Gastroesophageal sphincter (tissue), 4 donors: ENCODE measurements at regions not wholly inside any gene's neighbourhood (a gene's known extent, or its start where the extent isn't known, plus 50 kb on each side); places are given as distances from the start of the nearest gene placed in this dataset.

Experiments used
- ATAC-seq: fragments of 150-250 bp; one replicate; pipeline ENCODE4 v1.9.1; 2016; ENCODE audit warnings: mild to moderate bottlenecking, moderate library complexity
- H3K27ac ChIP-seq, 4 donors: fragments of 200-600 bp; sonication (generic) in 3 of 4; 1 replicate in 3 of 4; 2 replicates in 1 of 4; pipeline ENCODE4 v1.5.1; 2016 to 2019
- H3K27me3 ChIP-seq: fragments of 200-600 bp; sonication (generic); one replicate; pipeline ENCODE4 v1.5.1; 2019
- H3K36me3 ChIP-seq, 2 donors: fragments of 200-600 bp; sonication (generic); one replicate each; pipeline ENCODE4 v1.5.1; 2019; ENCODE audit warnings: control low read depth in 1 of 2
- H3K4me1 ChIP-seq, 3 donors: fragments of 200-600 bp; sonication (generic); 1 replicate in 2 of 3; 2 replicates in 1 of 3; pipeline ENCODE4 v1.5.1; 2016 to 2019; ENCODE audit warnings: control low read depth in 2 of 3
- H3K4me3 ChIP-seq, 2 donors: fragments of 200-600 bp; sonication (generic); one replicate each; pipeline ENCODE4 v1.5.1; 2019; ENCODE audit warnings: mild to moderate bottlenecking in 1 of 2, moderate library complexity in 1 of 2
- H3K9me3 ChIP-seq, 3 donors: fragments of 200-600 bp; sonication (generic); one replicate each; pipeline ENCODE4 v1.5.1; 2017 to 2019; ENCODE audit warnings: control low read depth in 2 of 3
- CTCF ChIP-seq, 4 experiments: fragments of 200-600 bp in 2 of 4; fragments of 450-650 bp in 2 of 4; sonication (generic) in 1 of 4; IDR thresholded peaks; one replicate each; pipeline ENCODE4 v1.5.1; 2017 to 2019; ENCODE audit warnings: antibody characterized with exemption in 4 of 4, mild to moderate bottlenecking in 2 of 4, moderate library complexity in 2 of 4
- EP300 ChIP-seq: sonication (generic); formaldehyde crosslinking; IDR thresholded peaks from one replicate; pipeline ENCODE4 v1.6.1; 2017; ENCODE audit warnings: antibody characterized with exemption, mild to moderate bottlenecking
- POLR2A ChIP-seq, 2 donors: fragments of 450-650 bp; IDR thresholded peaks; one replicate each; pipeline ENCODE4 v1.6.1; 2017; ENCODE audit warnings: antibody characterized with exemption in 2 of 2, mild to moderate bottlenecking in 2 of 2, moderate library complexity in 1 of 2
- POLR2AphosphoS5 ChIP-seq: sonication (generic); formaldehyde crosslinking; IDR thresholded peaks from one replicate; pipeline ENCODE4 v1.6.1; 2017; ENCODE audit warnings: antibody characterized with exemption
- WGBS, 2 donors: methylation state at CpG; one replicate each; pipeline ENCODE4 v1.1.5; 2018; ENCODE audit warnings: low coverage in 1 of 2; 5-methylcytosine and 5-hydroxymethylcytosine counted together

- H3K27me3 ChIP-seq = no peaks in the 10 kb centered on the region
- ATAC-seq = no peak
- H3K4me3 ChIP-seq = no peak overlapping the region
These were observed 91.5 kb upstream of the THSD7A start for GRCh38 chr7:11923376-11923930.

DNA sequence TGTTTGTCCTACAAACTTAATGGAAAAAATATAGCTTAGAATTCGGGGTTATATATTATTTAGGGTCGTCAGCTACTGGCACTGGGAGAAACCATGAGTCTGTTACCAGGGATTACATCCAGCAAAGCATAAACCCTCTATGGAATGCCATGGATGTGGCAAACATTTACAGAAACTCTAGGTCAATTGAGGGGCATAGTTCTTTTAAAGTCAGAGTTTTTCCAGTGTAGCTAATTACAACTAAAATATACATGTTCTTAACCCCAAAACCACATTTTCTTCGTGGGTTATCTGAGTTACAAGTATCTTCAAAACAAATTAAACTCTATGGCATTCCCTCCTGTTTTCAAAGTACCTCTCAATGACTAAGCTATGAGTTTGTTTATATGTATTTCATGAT lies 99.3 kb upstream of the THSD7A start:
- TF ChIP-seq EP300 = no peak
- TF ChIP-seq CTCF (IDR thresholded peaks at IDR 0.05) = no peak
- no peak for ATAC-seq
- Histone ChIP-seq H3K9me3 (no peaks in the 10 kb centered on the region), H3K4me3 (no peak overlapping the region), H3K27me3 (no peaks in the 10 kb centered on the region), H3K36me3 (no peaks in the 10 kb centered on the region), H3K4me1 (no peaks in the 10 kb centered on the region), H3K27ac (no peak overlapping the region)
- WGBS, 2 donors = 28 to 50% methylated on average over 3 of the region's 3 CpGs

More at GRCh38 chr7:11923376-11923930, 91.5 kb upstream of the THSD7A start:
- WGBS, 2 donors = 94 to 100% methylated on average over 1 of the region's 1 CpG
- TF ChIP-seq POLR2A (IDR thresholded peaks at IDR 0.05) = no peak
- TF ChIP-seq EP300 = no peak
- no peak for TF ChIP-seq POLR2AphosphoS5
- TF ChIP-seq CTCF (IDR thresholded peaks at IDR 0.05) = no peak
- Histone ChIP-seq H3K36me3 (no peaks in the 10 kb centered on the region), H3K9me3 (peaks cover 0 to 4% (median 0%) of the 10 kb centered on the region in 3 donors), H3K4me1 (no peaks in the 10 kb centered on the region), H3K27ac (no peak overlapping the region)

DNA sequence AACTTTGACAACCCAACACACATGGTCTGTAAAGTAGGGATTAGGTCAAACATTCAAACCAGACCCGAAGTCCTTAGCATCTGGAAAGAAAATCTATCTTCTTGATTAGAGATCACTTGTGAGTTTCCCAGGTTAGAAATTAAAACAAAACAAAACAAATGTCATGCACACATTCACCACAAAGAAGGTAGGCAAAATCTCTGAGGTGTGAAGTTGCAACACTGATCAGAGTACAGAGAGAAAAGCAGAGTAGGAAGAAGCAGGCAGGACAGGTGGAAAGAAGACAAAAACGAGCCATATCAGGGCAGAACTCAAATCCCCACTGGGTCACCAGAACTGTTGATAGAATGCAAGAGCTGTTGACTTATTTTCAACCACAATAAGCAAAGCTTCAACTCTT lies 102.8 kb upstream of the THSD7A start:
- TF ChIP-seq CTCF (IDR thresholded peaks at IDR 0.05) (no peak), EP300 (no peak), POLR2A (IDR thresholded peaks at IDR 0.05) (no peak), POLR2AphosphoS5 (no peak)
- no peak overlapping the region for H3K4me3 ChIP-seq
- H3K27me3 ChIP-seq = no peaks in the 10 kb centered on the region
- H3K9me3 ChIP-seq = no peaks in the 10 kb centered on the region
- H3K4me1 ChIP-seq = no peaks in the 10 kb centered on the region
- no peak overlapping the region for H3K27ac ChIP-seq
- ATAC-seq = no peak
- WGBS, 2 donors = 47 to 69% methylated on average over 2 of the region's 2 CpGs
- no peaks in the 10 kb centered on the region for H3K36me3 ChIP-seq

DNA sequence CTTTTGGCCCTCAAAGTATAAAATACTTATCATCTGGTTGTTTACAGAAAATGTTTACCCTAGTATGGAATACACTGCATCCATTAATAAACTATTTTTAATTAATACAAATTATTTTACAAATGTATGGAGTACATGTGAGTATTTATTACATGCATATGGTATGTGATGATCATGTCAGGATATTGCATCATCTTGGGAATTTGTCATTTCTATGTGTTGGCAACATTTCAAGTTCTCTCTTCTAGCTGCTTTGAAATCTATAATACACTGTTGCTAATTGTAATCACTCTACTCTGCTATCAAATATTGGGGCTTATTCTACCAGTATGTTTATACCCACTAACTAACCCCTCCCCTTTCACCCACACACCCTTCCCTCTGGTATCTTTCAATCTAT lies 103.9 kb upstream of the THSD7A start:
- no peak for ATAC-seq
- H3K9me3 ChIP-seq = no peaks in the 10 kb centered on the region
- no peak overlapping the region for H3K27ac ChIP-seq
- no peaks in the 10 kb centered on the region for H3K4me1 ChIP-seq
- no peaks in the 10 kb centered on the region for H3K27me3 ChIP-seq
- H3K4me3 ChIP-seq = no peak overlapping the region
- H3K36me3 ChIP-seq = no peaks in the 10 kb centered on the region
- no peak for TF ChIP-seq POLR2AphosphoS5
- no peak for TF ChIP-seq EP300
- no peak for TF ChIP-seq POLR2A (IDR thresholded peaks at IDR 0.05)

- Histone ChIP-seq H3K9me3 (no peaks in the 10 kb centered on the region), H3K27ac (no peak overlapping the region), H3K4me3 (no peak overlapping the region), H3K27me3 (no peaks in the 10 kb centered on the region), H3K4me1 (no peaks in the 10 kb centered on the region), H3K36me3 (no peaks in the 10 kb centered on the region)
- WGBS, 2 donors = 100% methylated on average over 1 of the region's 1 CpG; no CpG with 5 or more reads in 1 of the 2 donors
- no peak for ATAC-seq
- no peak for TF ChIP-seq CTCF (IDR thresholded peaks at IDR 0.05)
- no peak for TF ChIP-seq POLR2A (IDR thresholded peaks at IDR 0.05)
These were observed 114.8 kb upstream of the THSD7A start for GRCh38 chr7:11946794-11947193.
